Inflammatory macrophage treated with lipopolysaccharide for 4 hours (primary cell): ENCODE measurements at regions not wholly inside any gene's neighbourhood (a gene's known extent, or its start where the extent isn't known, plus 50 kb on each side); places are given as distances from the start of the nearest gene placed in this dataset.

Source experiments
- DNase-seq: peaks from one replicate; pipeline ENCODE4 v3.0.0-alpha.2; 2020

DNA sequence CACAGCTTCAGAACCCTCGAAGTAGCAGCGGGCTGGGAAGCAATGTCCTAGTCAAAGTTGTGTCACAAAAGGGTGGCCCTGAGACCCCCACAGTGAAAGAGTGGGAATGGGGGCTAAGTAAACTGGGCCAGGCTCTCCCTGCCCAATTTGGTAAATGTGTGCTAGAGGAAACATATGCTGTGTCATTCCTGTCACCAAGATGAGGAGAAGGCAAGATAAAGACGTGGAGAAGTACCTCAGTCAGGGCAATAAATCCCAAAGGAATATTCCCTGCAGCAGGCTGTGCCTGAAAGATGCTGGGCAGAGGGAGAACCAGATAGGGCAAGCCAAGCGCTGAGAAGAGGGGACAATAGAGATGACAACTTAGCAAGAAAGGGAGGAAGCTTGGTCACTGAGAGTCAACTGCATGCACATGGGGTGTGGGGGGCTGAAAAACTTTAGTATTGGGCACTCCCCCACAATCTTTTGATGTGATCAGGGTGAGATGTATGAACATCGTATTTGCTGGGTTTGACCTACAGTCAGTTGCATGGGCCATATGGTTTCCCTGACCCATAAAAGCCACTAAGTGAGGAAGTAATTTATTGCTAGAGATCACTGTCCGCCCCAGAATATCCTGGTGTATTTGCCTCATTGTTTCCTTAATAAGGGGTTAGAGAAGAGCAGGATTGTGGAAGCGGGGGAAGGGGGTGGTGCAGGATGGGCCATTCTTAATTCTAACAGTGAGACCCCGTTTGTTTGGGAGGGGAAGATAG lies 49.9 kb upstream of the CXCR4 start:
- DNase-seq = no peak
